HCT116 (cell line): ENCODE measurements at regions not wholly inside any gene's neighbourhood (a gene's known extent, or its start where the extent isn't known, plus 50 kb on each side); places are given as distances from the start of the nearest gene placed in this dataset.

Experiments used
- ATAC-seq: fragments of 200-7000 bp; cut with Tn5 transposase; 2 replicates; pipeline ENCODE4 v1.9.1; 2020; ENCODE audit warnings: mild to moderate bottlenecking, moderate library complexity
- BruUV-seq: library from RNA; stranded (reverse); fragments of 400-500 nt; replicated peaks from 2 replicates; lab custom pipeline; 2021; lab: Mats Ljungman, UMichigan
- CTCF ChIA-PET: fragments of 300-600 bp; sonication (Branson Sonifier 250); formaldehyde crosslinking; loops from one replicate; lab custom pipeline; 2021; ENCODE audit warnings: antibody characterized with exemption; lab: Charles Lee
- POLR2A ChIA-PET: fragments of 300-600, 350-600 bp; sonication (Branson Sonifier 250); formaldehyde crosslinking; loops from one replicate; lab custom pipeline; 2021; ENCODE audit warnings: antibody characterized with exemption; lab: Charles Lee
- RAD21 ChIA-PET, 2 experiments: fragments of 300-600 bp; sonication (Branson Sonifier 250); formaldehyde crosslinking; loops; one replicate each; lab custom pipeline; 2023; ENCODE audit warnings: low total read pairs in 2 of 2; ENCODE audit not compliant: uncharacterized antibody in 2 of 2, unreplicated experiment in 2 of 2, low non-redundant PET in 1 of 2; lab: Charles Lee
- DNase-seq: peaks from one replicate; pipeline ENCODE4 v3.0.0-alpha.2; 2010; ENCODE audit warnings: low read depth, low spot score
- H2AFZ ChIP-seq: fragments of 200-600 bp; shearing (Covaris generic), sonication (generic); 2 replicates; pipeline ENCODE4 v1.6.1; 2017; ENCODE audit warnings: low read depth, mixed run types, mixed read lengths, antibody characterized with exemption, low read length; ENCODE audit not compliant: poor library complexity, severe bottlenecking
- H3K27ac ChIP-seq: 2 replicates; pipeline ENCODE4 v1.5.1; 2012; ENCODE audit warnings: low read depth, low read length
- H3K27me3 ChIP-seq: fragments of 200-600 bp; sonication (generic); 2 replicates; pipeline ENCODE4 v1.6.1; 2016; ENCODE audit warnings: mixed run types, low read length, mixed read lengths; ENCODE audit not compliant: insufficient read depth
- H3K36me3 ChIP-seq, 2 experiments: fragments of 200-500 bp in 1 of 2; fragments of 200-600 bp in 1 of 2; sonication (Bioruptor generic) in 1 of 2; sonication (generic) in 1 of 2; 2 replicates each; pipeline versions ENCODE4 v1.5.1 to v1.6.1; 2014 to 2016; ENCODE audit warnings: low read length in 2 of 2, inconsistent platforms in 1 of 2, mixed read lengths in 1 of 2, mixed run types in 1 of 2; ENCODE audit not compliant: insufficient read depth in 2 of 2, control insufficient read depth in 1 of 2
- H3K4me1 ChIP-seq, 2 experiments: fragments of 200-600 bp in 1 of 2; sonication (generic) in 1 of 2; 2 replicates each; pipeline versions ENCODE4 v1.5.1 to v1.6.1; 2012 to 2017; ENCODE audit warnings: low read length in 2 of 2, inconsistent platforms in 1 of 2, mild to moderate bottlenecking in 1 of 2, mixed read lengths in 1 of 2, mixed run types in 1 of 2, moderate library complexity in 1 of 2; ENCODE audit not compliant: insufficient read depth in 2 of 2, control insufficient read depth in 1 of 2
- H3K4me2 ChIP-seq: fragments of 200-600 bp; sonication (generic); 2 replicates; pipeline ENCODE4 v1.6.1; 2017; ENCODE audit warnings: mixed run types, low read length, mixed read lengths
- H3K4me3 ChIP-seq, 2 experiments: fragments of 200-600 bp in 1 of 2; sonication (generic) in 1 of 2; replicated peaks in 1 of 2; 2 replicates each; pipeline ENCODE4 v1.5.1; 2011 to 2016; ENCODE audit warnings: low read length in 2 of 2, control low read depth in 1 of 2, low read depth in 1 of 2, mild to moderate bottlenecking in 1 of 2, mixed read lengths in 1 of 2, mixed run types in 1 of 2
- H3K79me2 ChIP-seq: fragments of 200-600 bp; sonication (generic); 2 replicates; pipeline ENCODE4 v1.6.1; 2017; ENCODE audit warnings: mild to moderate bottlenecking, mixed run types, low read length, moderate library complexity, mixed read lengths; ENCODE audit not compliant: insufficient read depth
- H3K9ac ChIP-seq: fragments of 200-600 bp; sonication (generic); 2 replicates; pipeline ENCODE4 v1.6.1; 2016; ENCODE audit warnings: low read length, mixed read lengths
- H3K9me2 ChIP-seq: fragments of 200-600 bp; sonication (generic), shearing (Covaris generic); 2 replicates; pipeline ENCODE4 v1.6.1; 2017; ENCODE audit warnings: mixed run types, mild to moderate bottlenecking, moderate library complexity; ENCODE audit not compliant: insufficient read depth
- H3K9me3 ChIP-seq, 2 experiments: fragments of 200-500 bp in 1 of 2; fragments of 200-600 bp in 1 of 2; sonication (Bioruptor generic) in 1 of 2; sonication (generic) in 1 of 2; 2 replicates each; pipeline ENCODE4 v1.6.1; 2014 to 2017; ENCODE audit warnings: low read length in 2 of 2, mixed read lengths in 2 of 2, inconsistent platforms in 1 of 2, low read depth in 1 of 2, mild to moderate bottlenecking in 1 of 2, mixed run types in 1 of 2, moderate library complexity in 1 of 2; ENCODE audit not compliant: control insufficient read depth in 1 of 2, insufficient read depth in 1 of 2
- H4K20me1 ChIP-seq: fragments of 200-600 bp; sonication (generic), shearing (Covaris generic); 2 replicates; pipeline ENCODE4 v1.6.1; 2017; ENCODE audit warnings: mixed run types, mild to moderate bottlenecking, moderate library complexity; ENCODE audit not compliant: insufficient read depth
- ATF3 ChIP-seq: IDR thresholded peaks from 2 replicates; pipeline ENCODE4 v1.6.1; 2012
- CBX3 ChIP-seq: IDR thresholded peaks from 2 replicates; pipeline ENCODE4 v1.6.1; 2012; ENCODE audit warnings: low read depth
- CEBPB ChIP-seq: IDR thresholded peaks from 2 replicates; pipeline ENCODE4 v1.6.1; 2012; ENCODE audit warnings: low read depth
- ELF1 ChIP-seq: IDR thresholded peaks from 2 replicates; pipeline ENCODE4 v1.6.1; 2012; ENCODE audit warnings: low read depth, borderline replicate concordance
- EZH2 ChIP-seq: fragments of 200-600 bp; sonication (generic); IDR thresholded peaks from 2 replicates; pipeline ENCODE4 v1.6.1; 2017; ENCODE audit warnings: antibody characterized with exemption, mixed run types
- EZH2phosphoT487 ChIP-seq: fragments of 200-600 bp; IDR thresholded peaks from 2 replicates; pipeline ENCODE4 v1.6.1; 2018; ENCODE audit warnings: antibody characterized with exemption, borderline replicate concordance
- FOSL1 ChIP-seq: IDR thresholded peaks from 2 replicates; pipeline ENCODE4 v1.6.1; 2012; ENCODE audit warnings: low read depth
- JUND ChIP-seq: IDR thresholded peaks from 2 replicates; pipeline ENCODE4 v1.6.1; 2012
- POLR2A ChIP-seq: IDR thresholded peaks from 2 replicates; pipeline ENCODE4 v1.7.0; 2011; ENCODE audit warnings: borderline replicate concordance; ENCODE audit not compliant: insufficient read depth, insufficient read length; ENCODE audit errors: extremely low read depth
- POLR2AphosphoS5 ChIP-seq: IDR thresholded peaks from 2 replicates; pipeline ENCODE4 v1.6.1; 2011; ENCODE audit warnings: mild to moderate bottlenecking, low read depth, low read length, moderate library complexity
- RAD21 ChIP-seq: IDR thresholded peaks from 2 replicates; pipeline ENCODE4 v1.6.1; 2012; ENCODE audit warnings: low read depth, mild to moderate bottlenecking
- REST ChIP-seq: IDR thresholded peaks from 2 replicates; pipeline ENCODE4 v1.6.1; 2012; ENCODE audit warnings: low read depth
- SIN3A ChIP-seq: IDR thresholded peaks from 2 replicates; pipeline ENCODE4 v1.6.1; 2012; ENCODE audit warnings: low read depth
- SP1 ChIP-seq: IDR thresholded peaks from 2 replicates; pipeline ENCODE4 v1.6.1; 2012; ENCODE audit warnings: low read depth
- SRF ChIP-seq: IDR thresholded peaks from 2 replicates; pipeline ENCODE4 v1.6.1; 2012; ENCODE audit warnings: low read depth
- TCF7L2 ChIP-seq: IDR thresholded peaks from 2 replicates; pipeline ENCODE4 v1.7.0; 2011; ENCODE audit warnings: borderline replicate concordance, inconsistent platforms; ENCODE audit not compliant: insufficient read depth, insufficient read length; ENCODE audit errors: extremely low read depth
- YY1 ChIP-seq: IDR thresholded peaks from 2 replicates; pipeline ENCODE4 v1.6.1; 2011; ENCODE audit warnings: low read length, low read depth, moderate library complexity, mild to moderate bottlenecking; ENCODE audit not compliant: insufficient replicate concordance; ENCODE audit errors: extremely low read depth
- ZFX ChIP-seq: fragments of 450-650 bp; IDR thresholded peaks from 2 replicates; pipeline ENCODE4 v1.6.1; 2017
- ZNF274 ChIP-seq: fragments of 200-500 bp; sonication (Bioruptor generic); IDR thresholded peaks from 2 replicates; pipeline ENCODE4 v1.6.1; 2014; ENCODE audit warnings: mild to moderate bottlenecking, low read depth, low read length, inconsistent platforms
- intact Hi-C: fragments of 100-400 bp; cut with micrococcal nuclease; formaldehyde crosslinking; loops from 2 replicates; pipeline ENCODE4 v1.10.0; 2022
- TF ChIP-seq, protein P1 (sequence below): IDR thresholded peaks from 2 replicates; pipeline ENCODE4 v1.6.1; 2012

DNA sequence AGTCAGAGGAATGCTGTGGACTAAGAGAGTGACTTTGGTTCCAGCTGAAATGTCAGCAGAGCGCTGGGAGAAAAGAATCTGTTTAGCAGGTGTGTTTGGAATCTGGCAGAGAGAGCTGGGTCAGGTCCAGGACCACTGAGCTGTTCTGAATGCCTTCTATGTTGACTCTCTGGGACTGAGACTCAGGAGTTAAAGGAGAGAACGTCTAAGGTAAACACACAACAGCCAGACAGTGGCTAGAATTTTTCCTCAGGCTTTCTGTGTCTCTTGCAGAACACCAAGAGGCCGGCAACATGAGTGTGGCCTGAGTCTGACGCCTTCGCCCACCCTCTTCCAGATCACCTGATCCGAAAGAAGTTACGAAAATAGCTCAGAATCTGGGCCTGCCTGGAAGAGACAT lies 107.2 kb upstream of the ZNF462 start:
- POLR2A ChIA-PET: no interaction called here
- RAD21 ChIA-PET: no interaction called here
- no peaks in the 10 kb centered on the region for H3K79me2 ChIP-seq
- DNase-seq: no peak
- H2AFZ ChIP-seq: no peak overlapping the region
- H4K20me1 ChIP-seq: no peaks in the 10 kb centered on the region
- BruUV-seq: no TSS peak
- H3K4me2 ChIP-seq: no peak overlapping the region
- H3K36me3 ChIP-seq: no peaks in the 10 kb centered on the region
- no peak for TF ChIP-seq YY1
- TF ChIP-seq, protein P1, sequence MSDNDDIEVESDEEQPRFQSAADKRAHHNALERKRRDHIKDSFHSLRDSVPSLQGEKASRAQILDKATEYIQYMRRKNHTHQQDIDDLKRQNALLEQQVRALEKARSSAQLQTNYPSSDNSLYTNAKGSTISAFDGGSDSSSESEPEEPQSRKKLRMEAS: no peak
- intact Hi-C loops: no loop called here
- no peak overlapping the region for H3K27ac ChIP-seq
- H3K9ac ChIP-seq: no peak overlapping the region
- no peak for ATAC-seq
- no peaks in the 10 kb centered on the region for H3K9me3 ChIP-seq
- CTCF ChIA-PET: no interaction called here
- no peaks in the 10 kb centered on the region for H3K9me2 ChIP-seq
- H3K4me3 ChIP-seq: no peak overlapping the region
- no peaks in the 10 kb centered on the region for H3K4me1 ChIP-seq
- H3K27me3 ChIP-seq: no peaks in the 10 kb centered on the region

DNA sequence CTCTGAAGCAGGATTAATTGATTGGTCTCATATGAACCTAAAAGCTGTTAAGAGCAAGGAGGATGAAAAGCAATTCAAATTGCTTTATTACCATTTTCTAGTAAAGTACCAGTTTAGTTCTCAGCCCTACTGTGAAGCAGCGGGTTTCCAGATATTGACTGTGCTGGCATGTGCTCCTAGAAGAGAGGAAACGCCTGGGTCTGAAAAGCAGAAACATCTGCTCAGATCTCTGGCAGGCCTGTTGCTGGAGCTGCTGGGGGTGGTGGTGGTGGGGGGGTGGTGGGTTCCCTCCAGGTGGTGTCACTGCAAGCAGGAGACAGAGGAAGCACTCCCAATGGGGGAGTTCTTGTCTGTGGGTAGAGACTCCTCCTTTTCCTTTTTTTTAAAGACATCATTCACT lies 105.5 kb upstream of the ZNF462 start:
- Histone ChIP-seq H3K79me2 (no peaks in the 10 kb centered on the region), H3K36me3 (no peaks in the 10 kb centered on the region), H3K4me3 (no peak overlapping the region), H4K20me1 (no peaks in the 10 kb centered on the region), H2AFZ (no peak overlapping the region), H3K27ac (no peak overlapping the region), H3K27me3 (no peaks in the 10 kb centered on the region), H3K4me2 (no peak overlapping the region), H3K4me1 (no peaks in the 10 kb centered on the region), H3K9me3 (no peaks in the 10 kb centered on the region), H3K9me2 (no peaks in the 10 kb centered on the region), H3K9ac (no peak overlapping the region)
- ATAC-seq (no peak), DNase-seq (no peak)
- ChIA-PET RAD21 (no interaction called here), CTCF (no interaction called here), POLR2A (no interaction called here)
- BruUV-seq: no TSS peak
- TF ChIP-seq SIN3A (no peak), FOSL1 (no peak), JUND (no peak), YY1 (no peak), EZH2phosphoT487 (no peak), CEBPB (no peak), ZNF274 (no peak), TCF7L2 (no peak), REST (no peak), ELF1 (no peak), SRF (no peak), ZFX (no peak), EZH2 (no peak), POLR2AphosphoS5 (no peak), ATF3 (no peak), RAD21 (no peak), SP1 (no peak), POLR2A (no peak), CBX3 (no peak)
- TF ChIP-seq, protein P1: no peak
- intact Hi-C loops: no loop called here
